AG04450 (cell line): ENCODE measurements at regions not wholly inside any gene's neighbourhood (a gene's known extent, or its start where the extent isn't known, plus 50 kb on each side); places are given as distances from the start of the nearest gene placed in this dataset.

Experiments
- CTCF ChIA-PET: fragments of 300-600, 350-600 bp; formaldehyde crosslinking; extraction: SDS; loops from one replicate; lab custom pipeline; 2022; ENCODE audit warnings: antibody characterized with exemption, inconsistent platforms; lab: Charles Lee
- POLR2A ChIA-PET: fragments of 350-600 bp; formaldehyde crosslinking; extraction: SDS; loops from one replicate; lab custom pipeline; 2021; ENCODE audit warnings: antibody characterized with exemption, inconsistent platforms; lab: Yijun Ruan, JAX
- DNase-seq: peaks from one replicate; pipeline ENCODE4 v3.0.0-alpha.2; 2011; ENCODE audit warnings: low read depth, low spot score
- H3K27ac ChIP-seq: one replicate; pipeline ENCODE4 v1.5.1; 2012; ENCODE audit warnings: low read depth, low read length, control low read depth
- H3K27me3 ChIP-seq: one replicate; pipeline ENCODE4 v1.6.0; 2012; ENCODE audit warnings: low read length; ENCODE audit not compliant: control insufficient read depth, insufficient read depth
- H3K4me3 ChIP-seq: 2 replicates; pipeline ENCODE4 v1.5.1; 2011; ENCODE audit warnings: mild to moderate bottlenecking, low read depth, low read length, control low read depth
- H3K9me3 ChIP-seq: 2 replicates; pipeline ENCODE4 v1.5.1; 2012; ENCODE audit warnings: low read length; ENCODE audit not compliant: control insufficient read depth, insufficient read depth
- CTCF ChIP-seq: IDR thresholded peaks from 2 replicates; pipeline ENCODE4 v1.5.1; 2011; ENCODE audit warnings: low read depth, low read length, control low read depth, inconsistent platforms

GRCh38 chr3:164521644-164522043, 556.7 kb downstream of the SI start:
- no peak overlapping the region for H3K4me3 ChIP-seq
- CTCF ChIA-PET: no interaction called here

GRCh38 chr3:164521139-164521538, 557.2 kb downstream of the SI start:
- H3K27me3 ChIP-seq: no peaks in the 10 kb centered on the region
- no peak overlapping the region for H3K27ac ChIP-seq
- no peak for TF ChIP-seq CTCF
- no peak overlapping the region for H3K4me3 ChIP-seq
- H3K9me3 ChIP-seq: peaks cover 34% of the 10 kb centered on the region
- POLR2A ChIA-PET: no interaction called here
- no peak for DNase-seq
- CTCF ChIA-PET: no interaction called here

More at GRCh38 chr3:164521644-164522043, 556.7 kb downstream of the SI start:
- H3K27me3 ChIP-seq: no peaks in the 10 kb centered on the region
- no peak for DNase-seq
- POLR2A ChIA-PET: no interaction called here
- no peak overlapping the region for H3K27ac ChIP-seq
- H3K9me3 ChIP-seq: peaks cover 34% of the 10 kb centered on the region
- no peak for TF ChIP-seq CTCF

GRCh38 chr3:164515256-164515655, 563.0 kb downstream of the SI start:
- ChIA-PET POLR2A (no interaction called here), CTCF (no interaction called here)
- no peak for DNase-seq
- peaks cover 28% of the 10 kb centered on the region for H3K9me3 ChIP-seq
- no peak for TF ChIP-seq CTCF
- no peak overlapping the region for H3K27ac ChIP-seq
- H3K4me3 ChIP-seq: no peak overlapping the region
- no peaks in the 10 kb centered on the region for H3K27me3 ChIP-seq

- H3K4me3 ChIP-seq: no peak overlapping the region
- POLR2A ChIA-PET: no interaction called here
- peaks cover 21% of the 10 kb centered on the region for H3K9me3 ChIP-seq
- H3K27ac ChIP-seq: no peak overlapping the region
- no peak for DNase-seq
- CTCF ChIA-PET: no interaction called here
- no peaks in the 10 kb centered on the region for H3K27me3 ChIP-seq
- no peak for TF ChIP-seq CTCF
Measured at GRCh38 chr3:164514576-164514975, 563.7 kb downstream of the SI start.

GRCh38 chr3:164507886-164508285, 570.4 kb downstream of the SI start:
- H3K9me3 ChIP-seq: peaks cover 3% of the 10 kb centered on the region; the same call in 1 of the 2 replicates
- POLR2A ChIA-PET: no interaction called here

More at GRCh38 chr3:164507886-164508285, 570.4 kb downstream of the SI start:
- Histone ChIP-seq H3K27me3 (no peaks in the 10 kb centered on the region), H3K27ac (no peak overlapping the region), H3K4me3 (no peak overlapping the region)
- no peak for TF ChIP-seq CTCF
- DNase-seq: no peak
- CTCF ChIA-PET: no interaction called here
